ENCODE measurements at regions not wholly inside any gene's neighbourhood (a gene's known extent, or its start where the extent isn't known, plus 50 kb on each side); places are given as distances from the start of the nearest gene placed in this dataset.
"Not testable (repeated sequence)": the region's sequence is repeated elsewhere in the genome, so short reads cannot be mapped to it uniquely, and the experiment has no call there.

DNA sequence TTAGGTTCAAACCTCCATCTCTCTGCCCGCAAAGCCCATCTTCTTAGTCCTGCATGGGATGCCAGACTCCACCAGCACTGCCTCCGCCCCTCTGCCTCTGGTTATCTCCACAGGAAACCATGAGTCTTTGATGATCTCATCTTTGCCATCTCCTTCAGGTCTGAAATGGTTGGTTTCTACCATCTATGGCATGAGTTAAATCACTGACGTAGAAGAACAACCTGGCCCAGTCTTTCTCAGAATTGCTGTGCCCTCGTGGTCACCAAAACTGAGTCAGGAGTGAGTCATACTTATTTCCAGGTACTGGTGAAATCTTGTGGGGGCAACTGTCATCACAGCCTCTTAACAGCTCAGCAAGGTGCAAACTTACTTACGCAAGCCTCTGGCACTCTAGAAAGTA, 468.7 kb upstream of the C16orf82 start:
- DNase-seq = no peak

DNA sequence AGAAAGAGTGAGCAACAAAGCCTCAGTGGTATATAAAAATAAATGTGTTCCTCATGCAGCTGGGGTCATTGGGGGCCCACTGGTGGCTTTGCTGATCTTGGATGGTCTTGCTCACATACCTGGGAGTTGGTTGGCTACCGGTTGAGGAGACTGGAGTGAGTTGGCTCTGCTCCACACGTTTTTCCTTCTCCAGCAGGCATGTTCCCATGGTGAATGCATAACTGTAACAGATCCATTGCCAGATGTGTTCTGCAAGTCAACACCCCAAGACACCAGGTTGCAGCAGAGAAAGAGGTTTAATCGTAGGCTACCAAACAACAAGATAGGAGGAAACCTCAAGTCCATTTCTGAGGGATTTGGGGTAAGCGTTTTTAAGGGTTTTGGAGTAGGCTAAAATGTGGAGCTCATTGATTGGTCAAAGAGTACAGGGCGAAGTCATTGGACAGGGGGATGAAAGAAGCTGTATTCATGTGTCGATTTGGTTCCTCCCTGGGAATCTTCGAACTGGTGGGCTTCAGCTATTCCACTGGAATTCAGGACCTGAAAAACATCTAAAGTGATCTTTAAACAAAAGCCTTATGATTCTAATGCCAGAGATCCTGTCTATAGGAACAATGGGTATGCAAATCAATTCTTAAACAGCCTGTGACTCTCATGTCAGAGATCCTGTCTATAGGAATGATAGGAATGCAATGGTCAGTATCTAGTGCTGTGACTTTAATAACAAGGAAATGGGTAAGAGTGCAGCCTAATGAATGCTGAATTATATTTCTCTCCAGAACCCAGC, 467.5 kb upstream of the C16orf82 start:
- no peak for DNase-seq

DNA sequence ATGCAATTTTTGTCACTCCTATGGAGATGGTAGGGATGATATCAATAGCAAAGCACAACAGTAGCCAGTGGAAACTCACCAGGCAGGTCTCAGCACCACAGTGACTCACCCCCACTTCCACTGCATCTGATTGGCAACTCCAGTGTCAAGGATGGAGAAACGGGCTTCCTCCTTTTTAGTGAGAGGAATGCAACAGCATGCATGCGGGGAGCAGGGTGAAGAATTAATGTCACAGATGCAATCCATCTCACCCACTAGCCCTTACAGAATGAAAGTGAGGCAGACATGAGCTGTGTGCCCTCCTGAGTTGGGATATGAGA, 467.0 kb upstream of the C16orf82 start:
- DNase-seq = no peak

DNA sequence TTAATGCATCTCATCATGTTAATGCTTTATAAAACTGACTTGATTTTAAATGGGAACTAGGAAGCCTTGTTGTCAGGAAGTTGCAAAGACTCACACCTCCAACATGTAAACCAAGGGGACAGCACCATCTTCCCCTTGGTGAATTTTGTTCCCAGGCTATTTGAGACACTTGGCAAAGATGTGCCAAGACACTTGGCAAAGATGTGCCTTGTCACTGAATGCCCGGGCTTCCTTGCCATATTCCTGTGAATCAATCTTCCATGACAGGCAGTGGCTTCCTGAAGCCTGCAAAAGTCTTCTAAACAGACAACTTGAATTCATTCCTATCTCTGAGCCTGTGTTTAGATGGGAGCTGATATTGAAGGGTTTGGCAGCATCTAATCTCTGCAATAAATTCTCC, 465.4 kb upstream of the C16orf82 start:
- DNase-seq = no peak

DNA sequence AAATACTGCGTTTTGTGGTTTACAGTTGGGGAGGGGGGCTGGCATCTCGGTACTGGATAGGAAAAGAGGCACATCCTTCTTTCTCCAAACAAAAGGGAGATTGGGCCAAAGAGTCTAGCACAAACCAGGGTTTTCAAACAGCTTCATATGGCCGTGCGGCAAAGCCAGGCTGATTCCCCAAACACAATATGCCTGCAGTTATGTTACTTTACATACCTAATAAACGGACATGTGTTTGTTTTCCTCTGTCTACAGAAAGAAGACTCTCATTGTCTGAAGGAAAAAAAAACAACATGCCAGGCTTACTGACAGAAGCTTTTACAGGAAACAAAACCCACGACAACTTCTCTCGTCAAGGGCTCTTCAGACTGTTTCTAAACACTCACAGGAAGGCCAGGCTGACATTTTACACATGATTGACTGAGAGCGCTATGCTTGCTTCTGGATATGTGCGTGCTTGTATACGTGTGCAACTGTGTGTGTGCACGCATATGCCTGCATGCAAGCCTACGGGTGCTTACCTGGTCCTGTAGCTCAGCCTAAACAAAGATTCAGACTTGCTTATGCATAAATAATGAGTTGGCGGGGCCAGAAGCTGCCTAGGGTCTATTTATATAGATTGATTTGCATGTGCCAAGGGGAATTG, 461.0 kb upstream of the C16orf82 start:
- DNase-seq = no peak

DNA sequence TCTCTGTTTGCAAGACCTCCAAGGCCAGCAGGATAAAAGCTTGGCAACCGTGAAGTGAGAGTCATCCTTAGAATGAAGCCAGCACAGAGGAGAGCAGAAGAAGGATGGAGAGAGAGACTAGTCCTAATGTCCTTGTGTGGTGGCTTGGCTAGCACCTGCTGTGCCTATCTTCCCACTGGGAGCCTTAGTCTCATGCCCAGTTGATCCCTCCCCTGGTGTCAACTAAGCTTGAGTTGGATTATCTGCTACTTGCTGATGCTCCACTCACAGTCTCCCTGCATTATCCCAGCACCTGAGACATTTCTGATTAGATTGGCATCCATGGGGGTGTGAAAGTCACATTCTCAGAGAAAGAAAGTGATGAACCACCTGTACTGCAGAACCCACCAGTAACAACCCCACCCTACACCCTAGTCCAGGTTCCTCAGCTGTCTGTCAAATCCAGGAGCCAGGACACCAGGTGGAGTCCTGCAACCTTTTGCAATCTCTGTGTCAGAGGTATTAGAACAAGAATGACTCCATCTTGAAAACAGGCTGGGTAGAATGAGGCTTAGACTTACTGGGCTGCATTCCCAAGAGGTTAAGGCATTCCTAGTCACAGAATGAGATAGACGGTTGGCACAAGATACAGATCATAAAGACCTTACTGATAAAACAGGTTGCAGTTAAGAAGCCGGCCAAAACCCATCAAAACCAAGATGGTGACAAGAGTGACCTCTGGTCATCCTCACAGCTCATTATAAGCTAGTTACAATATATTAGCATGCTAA, 460.2 kb upstream of the C16orf82 start:
- no peak for DNase-seq

DNA sequence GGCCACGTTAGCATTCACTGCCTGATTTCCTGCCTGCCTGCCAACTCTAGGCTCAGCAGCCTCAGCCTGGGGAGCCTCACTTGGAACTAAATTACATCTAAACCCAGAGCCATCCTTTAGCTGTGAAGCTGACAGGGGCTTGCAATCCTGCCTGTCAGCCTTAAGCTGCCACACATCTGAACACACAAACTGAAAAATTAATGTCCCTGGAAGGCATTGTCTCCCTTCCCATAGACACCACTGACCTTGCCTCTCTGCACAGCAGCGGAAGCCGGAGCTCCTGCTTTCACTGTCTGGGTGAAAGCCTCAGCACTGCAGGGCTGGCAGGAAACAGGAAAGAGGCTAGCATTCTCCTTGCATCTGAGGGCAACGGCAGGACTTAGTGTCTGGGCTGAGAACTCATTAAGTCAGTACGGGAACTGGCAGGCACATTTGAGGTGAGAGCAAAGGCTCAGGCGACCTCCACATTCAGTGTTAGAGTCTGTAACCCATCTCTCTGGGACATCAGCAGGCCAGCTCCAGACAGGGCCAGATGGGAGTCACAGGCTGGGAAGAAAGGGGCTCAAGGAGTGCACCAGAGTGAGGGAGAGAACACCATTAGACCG, 452.4 kb upstream of the C16orf82 start:
- DNase-seq = no peak

DNA sequence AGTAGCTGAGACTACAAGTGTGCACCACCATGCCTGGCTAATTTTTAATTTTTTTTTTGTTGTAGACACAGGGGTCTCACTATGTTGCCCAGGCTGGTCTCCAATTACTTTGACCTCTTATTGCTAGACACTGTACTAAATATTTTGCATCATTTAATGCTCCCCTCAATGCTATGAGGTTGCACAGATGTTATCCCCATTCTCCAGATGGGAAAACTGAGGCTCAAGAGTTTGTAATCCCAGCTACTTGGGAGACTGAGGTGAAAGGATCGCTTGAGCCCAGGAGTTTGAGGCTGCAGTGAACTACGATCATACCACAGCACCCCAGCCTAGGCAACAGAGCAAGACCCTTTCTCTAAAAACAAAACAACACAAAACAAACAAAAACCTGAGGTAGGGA, 443.3 kb upstream of the C16orf82 start:
- no peak for DNase-seq

DNA sequence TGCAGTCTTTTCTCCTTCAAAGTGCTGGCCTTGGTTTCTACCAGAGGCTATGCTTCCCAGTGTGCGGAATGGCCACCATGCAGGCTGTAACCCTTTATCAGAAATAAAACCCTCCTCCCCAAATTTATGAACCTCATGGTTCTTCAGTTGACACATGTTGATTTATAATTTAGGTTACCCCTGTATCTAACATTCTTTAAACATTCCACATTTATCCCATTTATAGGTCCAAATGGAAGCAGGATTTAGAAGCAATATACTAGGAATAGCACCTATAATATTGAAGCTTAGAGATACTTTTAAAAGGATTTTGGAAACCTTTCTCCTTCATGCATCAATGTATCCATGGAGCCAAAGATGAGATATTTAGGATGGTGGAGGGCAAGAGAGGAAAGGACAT, 438.8 kb upstream of the C16orf82 start:
- no peak for DNase-seq

DNA sequence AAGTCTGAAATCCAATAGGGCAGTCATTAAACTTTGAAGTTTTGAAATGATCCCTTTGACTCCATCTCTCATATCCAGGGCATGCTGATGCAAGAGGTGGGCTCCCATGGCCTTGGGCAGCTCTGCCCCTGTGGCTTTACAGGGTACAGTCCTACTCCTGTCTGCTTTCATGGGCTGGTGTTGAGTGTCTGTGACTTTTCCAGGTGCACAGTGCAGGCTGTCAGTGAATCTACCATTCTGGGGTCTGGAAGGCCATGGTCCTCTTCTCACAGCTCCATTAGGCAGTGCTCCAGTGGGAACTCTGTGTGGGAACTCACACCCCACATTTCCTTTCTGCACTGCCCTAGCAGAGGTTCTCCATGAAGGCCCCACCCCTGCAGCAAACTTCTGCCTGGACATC, 435.4 kb upstream of the C16orf82 start:
- not testable (repeated sequence) for DNase-seq

DNA sequence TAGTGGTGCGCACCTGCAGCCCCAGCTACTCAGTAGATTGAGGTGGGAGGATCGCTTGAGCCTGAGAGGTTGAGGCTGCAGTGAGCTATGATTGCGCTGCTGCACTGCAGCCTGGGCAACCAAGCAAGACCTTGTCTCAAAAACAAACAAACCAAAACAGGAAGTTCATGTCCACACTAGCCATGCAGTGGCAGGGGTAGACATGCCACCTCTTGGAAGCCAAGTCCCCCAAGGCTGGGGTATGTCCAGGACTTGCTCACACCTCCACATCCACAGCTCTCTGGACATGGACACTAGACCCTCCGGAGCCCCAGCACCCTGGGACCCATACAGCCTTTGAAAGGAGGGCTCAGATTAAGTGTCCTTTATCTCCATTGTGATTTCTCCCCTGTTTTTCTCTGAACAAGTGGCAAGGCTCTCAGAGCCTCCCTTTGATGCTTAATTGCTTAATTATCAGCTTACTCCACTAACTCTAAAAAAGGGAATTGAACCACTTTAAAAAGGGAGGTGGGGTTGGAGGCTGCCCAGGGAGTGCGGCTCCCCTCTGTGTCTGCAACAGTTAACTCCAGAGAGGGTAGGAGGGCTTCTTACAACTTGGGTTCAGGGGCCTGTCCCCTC, 424.6 kb upstream of the C16orf82 start:
- DNase-seq = no peak

DNA sequence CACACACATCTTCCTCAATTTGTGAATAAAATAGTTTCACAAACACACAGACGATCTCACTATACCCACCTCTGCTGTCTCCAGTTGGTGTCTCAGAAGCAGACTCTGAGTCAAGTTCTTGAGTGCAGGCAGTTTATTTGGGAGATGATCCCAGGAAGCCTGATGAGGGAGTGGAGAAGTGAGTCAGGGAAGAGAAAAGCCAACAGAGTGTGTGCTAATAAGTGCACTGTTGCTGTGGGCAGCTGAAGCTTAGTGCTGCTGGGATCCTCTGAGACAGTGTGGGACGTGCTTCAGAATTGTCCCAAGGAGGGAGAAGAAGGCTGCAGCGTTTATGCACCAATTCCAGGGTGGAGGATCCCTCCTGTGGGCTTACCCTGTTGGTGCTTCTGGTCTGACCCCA, 423.2 kb upstream of the C16orf82 start:
- no peak for DNase-seq

DNA sequence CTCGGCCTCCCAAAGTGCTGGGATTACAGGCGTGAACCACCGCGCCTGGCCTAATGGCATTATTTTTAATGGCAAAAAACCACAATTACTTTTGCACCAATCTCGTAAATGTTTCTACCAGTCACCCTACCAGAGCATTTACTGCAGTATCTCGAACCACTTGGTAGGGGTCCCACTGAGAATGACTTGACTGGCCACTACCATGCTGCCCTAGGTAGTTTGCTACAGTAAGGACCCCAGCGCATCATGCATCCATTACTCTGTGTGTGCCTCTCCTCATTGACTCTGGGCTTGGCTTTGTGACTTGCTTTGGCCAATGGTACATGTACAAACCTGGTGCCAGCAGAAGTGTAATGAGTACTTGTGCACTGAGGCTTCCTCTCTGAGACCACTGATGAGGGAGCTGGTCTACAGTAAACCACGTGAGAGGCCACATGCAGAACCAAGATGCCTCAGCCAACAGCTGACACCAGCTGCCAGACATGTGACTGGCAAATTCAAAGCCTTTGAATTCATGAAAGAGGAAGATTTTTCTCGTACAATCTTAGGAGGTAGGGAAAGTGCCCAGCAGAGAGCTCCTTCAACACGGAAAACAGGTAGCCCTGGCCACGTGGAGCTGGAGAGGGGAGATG, 421.7 kb upstream of the C16orf82 start:
- DNase-seq = no peak

DNA sequence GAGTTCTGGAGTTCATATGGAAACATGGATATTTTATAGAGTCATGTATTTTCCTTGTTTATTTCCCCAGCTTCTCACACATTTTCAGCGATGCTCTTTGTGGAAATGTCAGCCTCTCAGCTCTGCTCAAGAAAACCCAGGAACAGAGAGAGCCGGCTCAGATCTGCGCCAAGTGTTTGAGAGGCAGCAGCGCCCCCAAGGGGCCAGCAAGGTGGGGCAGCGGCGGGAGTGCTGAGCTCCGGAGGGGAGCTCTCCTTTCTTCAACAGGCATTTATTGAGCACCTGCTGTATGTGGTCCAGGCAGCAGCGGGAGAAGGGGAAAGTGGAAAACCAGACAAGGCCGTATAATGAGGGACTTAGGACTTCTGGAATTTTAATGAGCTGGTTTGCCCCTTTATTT, 421.1 kb upstream of the C16orf82 start:
- no peak for DNase-seq

DNA sequence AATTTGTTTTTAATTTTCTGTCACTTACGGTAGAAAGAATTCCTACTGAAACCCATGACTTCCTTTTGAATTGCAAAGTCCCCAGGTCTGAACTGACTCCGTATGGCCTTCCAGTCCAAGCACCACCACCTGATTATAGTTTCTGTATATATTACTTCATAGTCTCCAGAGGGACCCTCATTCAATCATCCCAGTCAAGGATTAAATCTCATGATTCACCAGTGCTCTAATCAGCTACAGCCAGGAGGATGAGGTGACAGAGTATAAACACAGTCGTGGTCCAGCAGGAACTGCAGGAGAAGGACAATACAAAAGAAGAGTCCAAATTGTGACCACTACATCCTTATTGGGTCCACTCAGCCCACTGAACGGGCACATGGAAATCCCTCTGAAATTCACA, 418.9 kb upstream of the C16orf82 start:
- no peak for DNase-seq

DNA sequence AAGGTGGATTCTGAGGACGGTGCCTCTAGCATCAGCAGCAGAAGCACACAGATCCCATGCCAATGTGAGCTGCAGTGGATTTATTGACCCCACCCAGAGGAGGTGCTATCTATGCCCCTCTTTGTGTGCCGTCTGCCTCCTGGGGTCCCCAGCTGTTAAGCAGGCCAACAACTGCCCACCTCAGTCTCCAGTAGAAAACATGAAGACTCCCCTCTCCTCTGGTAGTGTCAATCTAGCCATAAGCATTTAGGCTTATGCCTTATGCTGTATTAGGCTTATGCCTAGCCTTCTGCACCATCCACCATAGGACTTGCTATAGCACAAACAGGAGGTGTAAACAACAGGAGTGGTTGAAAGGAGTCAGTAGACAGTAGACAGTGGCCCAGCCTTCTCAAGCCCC, 417.9 kb upstream of the C16orf82 start:
- no peak for DNase-seq

DNA sequence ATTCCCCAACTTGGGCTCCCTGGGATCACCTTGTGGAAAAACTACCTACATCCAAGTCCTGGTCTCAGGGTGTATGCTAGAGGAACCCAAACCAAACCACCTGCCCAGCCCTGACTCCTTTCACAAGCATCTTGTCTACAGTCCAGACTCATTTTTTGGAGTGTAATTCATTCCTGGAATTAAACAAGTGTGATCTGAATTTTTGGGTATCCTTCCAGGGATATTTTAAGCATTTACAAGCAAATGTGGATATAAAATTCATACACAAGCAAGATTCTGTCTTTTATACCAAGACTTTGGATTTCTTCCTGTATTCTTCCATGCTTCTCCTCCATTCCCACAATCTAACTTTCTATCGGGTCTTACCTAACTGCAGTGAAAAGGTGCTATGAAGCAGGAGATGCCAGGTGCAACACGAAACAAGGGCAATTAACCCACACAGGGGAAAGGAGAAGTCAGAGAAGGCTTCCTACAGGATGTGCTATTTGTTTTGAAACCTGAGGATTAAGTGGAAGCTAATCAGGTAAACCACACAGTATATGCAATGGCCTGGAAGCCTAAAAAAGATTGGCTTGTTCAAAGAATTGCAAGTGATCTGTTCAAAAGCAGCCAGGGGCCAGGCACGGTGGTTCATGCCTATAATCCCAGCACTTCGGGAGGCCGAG, 417.2 kb upstream of the C16orf82 start:
- DNase-seq = no peak

DNA sequence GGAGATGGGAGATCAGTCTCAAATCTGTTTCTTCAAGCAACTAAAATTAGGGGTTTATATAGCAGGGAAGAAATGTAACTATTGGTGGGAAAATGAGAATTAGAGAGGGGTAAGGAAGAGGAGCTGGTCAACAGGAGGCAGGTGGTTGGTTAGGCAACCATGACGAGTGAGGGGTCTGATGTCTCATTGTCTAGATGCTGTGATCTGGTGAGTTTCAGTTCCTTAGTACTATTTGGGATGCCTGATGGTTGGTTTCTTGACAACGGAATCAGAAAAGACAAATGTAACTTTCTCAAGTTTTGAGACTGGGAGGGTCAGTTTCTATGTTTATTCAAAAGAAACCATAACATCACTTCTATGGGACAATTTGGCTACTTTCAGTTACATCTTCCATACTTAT, 415.3 kb upstream of the C16orf82 start:
- DNase-seq = no peak

DNA sequence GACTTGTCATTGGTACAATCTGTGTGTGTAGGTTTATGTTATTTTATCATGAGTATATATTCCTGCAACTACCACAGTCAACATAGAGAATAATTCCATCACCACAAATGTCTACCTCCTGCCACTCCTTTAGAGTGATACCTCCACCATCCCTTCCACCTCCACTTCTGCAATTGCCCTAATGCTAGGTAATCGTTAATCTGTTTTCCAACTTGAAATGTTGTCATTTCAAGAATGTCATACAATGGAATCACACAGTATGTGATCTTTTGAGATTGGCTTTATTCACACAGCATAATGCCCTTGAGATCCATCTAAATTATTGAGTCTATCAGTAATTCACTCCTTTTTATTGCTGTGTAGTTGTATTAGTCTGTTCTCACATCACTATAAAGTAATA, 414.8 kb upstream of the C16orf82 start:
- no peak for DNase-seq

DNA sequence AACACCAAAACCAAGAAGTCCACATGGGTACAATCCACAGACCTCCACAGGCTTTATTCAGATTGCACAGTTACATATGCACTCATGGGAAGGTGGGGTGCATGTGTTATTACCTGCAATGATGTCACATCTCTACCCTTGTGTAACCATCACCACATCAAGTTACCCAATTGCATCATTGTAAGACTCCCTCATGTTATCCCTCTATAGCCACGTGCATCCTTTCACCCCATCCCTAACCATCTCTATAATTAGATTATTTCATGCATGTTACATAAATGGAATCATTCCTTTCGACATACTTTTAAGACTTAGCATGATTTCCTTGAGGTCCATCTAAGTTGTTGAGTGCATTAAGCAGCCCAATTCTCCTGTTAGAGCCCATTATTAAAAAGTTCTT, 408.2 kb upstream of the C16orf82 start:
- no peak for DNase-seq

DNA sequence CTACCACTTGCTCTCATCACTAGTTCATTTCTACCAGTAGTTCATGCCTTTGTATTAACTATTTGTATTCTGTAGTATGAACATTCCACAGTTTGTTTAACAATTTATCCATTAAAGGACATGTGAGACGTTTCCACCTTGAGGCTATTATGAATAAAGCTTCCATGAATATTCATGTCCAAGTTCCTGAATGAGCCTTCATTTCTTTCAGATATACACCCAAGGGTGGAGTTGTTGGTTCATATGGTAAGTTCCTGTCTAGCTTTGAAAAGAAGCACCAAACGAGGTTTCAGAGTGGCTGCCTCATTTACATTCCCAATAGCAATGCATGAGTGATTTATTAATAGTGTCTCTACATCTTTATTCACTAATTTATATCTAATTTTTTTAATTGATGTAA, 407.8 kb upstream of the C16orf82 start:
- DNase-seq = no peak

DNA sequence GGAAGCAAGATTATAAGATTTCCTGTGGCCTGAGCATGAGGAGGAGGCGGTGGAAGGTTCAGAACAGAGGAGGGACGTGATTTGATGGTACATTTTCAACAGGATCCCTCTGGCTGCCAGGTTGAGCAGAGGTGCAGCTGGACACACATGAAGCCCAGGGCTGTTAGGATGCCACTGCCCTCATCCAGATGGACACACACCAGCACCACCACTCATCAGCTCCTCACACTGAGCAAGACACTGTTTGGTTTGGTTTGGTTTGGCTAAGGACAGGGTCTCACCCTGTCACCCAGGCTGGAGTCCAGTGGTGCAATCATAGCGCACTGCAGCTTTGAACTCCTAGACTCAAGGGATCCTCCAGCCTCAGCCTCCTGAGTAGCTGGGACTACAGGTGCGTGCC, 402.6 kb upstream of the C16orf82 start:
- DNase-seq = no peak

Measured in inflammatory macrophage treated with lipopolysaccharide for 4 hours (primary cell).